GM04503 (cell line): ENCODE measurements at regions not wholly inside any gene's neighbourhood (a gene's known extent, or its start where the extent isn't known, plus 50 kb on each side); places are given as distances from the start of the nearest gene placed in this dataset.
"Not testable (repeated sequence)": the region's sequence is repeated elsewhere in the genome, so short reads cannot be mapped to it uniquely, and the experiment has no call there.

ENCODE experiments used
- DNase-seq: peaks from one replicate; pipeline ENCODE4 v3.0.0-alpha.2; 2012; ENCODE audit warnings: low read depth

DNA sequence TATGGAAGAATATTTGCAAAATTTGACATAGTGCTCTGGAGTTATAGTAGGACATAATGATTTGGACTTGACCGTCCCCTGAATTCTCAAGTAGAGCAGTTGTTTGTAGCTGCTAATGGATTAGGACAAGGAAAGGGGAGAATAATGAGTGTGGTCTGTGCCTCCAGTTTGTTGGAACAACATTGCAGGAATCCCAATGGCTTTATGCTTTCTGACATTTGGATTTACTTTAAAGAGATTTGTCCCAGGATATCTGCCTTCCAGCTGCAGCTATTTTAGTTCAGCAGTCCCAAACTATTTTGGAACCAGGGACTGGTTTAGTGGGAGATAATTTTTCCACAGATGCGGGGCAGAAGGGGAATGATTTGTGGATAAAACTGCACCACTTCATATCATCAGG, 648.2 kb downstream of the SLCO4C1 start:
- no peak for DNase-seq

DNA sequence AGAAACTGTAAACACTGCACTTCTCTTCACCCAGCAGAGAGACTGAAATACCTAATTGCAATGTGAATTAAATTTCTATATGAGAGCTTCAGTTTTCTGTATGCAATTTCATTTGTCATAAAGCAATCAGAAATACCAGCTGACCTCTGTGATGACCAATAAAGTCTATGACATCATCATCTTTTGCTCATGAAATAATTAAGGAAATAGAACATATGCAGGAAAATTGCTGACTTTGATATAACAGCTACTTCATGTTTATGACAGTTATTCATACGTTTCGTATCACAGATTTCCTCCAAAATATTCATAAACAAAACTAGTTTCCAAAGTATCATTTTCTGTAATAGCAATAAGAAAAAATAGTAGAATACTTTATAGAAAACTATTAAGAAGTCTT, 652.3 kb downstream of the SLCO4C1 start:
- no peak for DNase-seq

DNA sequence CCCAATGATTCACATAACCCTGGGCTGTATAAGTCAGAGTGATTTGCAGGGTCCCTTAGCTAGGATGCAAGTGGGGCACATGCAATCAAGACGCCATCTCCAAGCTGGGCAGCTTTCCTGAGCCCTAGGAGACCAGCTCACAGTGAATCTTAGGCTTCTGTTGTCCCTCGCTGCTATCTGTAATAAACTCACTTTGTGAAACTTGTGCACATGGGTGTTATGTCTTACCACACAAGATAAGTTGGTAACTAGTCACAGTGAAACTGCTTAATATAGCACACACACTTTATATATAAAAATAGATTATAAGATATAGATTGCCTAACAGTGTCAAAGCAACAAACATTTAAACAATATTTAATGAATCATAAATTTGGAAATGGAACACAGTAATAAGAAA, 658.5 kb downstream of the SLCO4C1 start:
- DNase-seq, result no peak

- not testable (repeated sequence) for DNase-seq
Observed at GRCh38 chr5:101627770-101628169, 668.3 kb downstream of the SLCO4C1 start.

DNA sequence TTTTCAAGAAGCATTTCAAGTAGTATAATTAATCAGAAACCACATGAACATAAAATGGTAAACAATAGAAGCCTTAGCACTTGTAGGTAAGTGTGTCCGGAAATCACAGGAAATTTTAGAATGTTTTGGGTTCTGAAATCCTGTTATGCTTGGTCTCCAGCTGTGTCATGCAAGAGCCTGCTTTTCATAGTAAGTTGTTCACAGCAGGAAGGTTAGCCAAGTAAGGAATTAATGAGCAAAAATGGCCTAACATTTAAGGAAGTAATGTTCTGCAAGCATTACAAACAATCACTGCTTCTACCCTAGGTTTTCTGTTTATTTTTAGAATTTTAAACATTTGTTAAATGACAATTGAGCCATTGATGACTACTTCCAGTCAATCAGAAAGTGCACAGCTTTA, 669.5 kb downstream of the SLCO4C1 start:
- DNase-seq, result no peak

GRCh38 chr5:101611039-101611438, 685.0 kb downstream of the SLCO4C1 start:
- DNase-seq, result no peak

DNA sequence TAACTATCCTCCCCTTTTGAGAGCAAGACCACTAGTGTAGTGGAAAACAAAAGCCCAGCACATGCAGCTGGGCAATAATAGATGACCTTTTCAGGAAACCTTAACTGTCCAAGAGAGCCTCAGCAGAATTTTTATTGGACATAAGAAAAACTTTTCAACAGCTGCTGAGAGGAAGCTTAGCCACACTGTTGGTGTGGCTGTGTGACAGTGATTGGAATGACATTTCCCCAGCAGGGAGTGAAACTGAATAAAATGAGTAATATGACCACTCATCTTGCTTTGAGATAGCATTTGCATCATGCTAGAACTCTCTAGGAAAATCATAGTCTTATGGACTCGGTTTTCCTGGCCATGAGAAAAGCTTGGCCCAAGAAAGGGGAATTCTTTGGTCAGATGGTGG, 687.8 kb downstream of the SLCO4C1 start:
- no peak for DNase-seq

GRCh38 chr5:101605700-101606099, 690.4 kb downstream of the SLCO4C1 start:
- no peak for DNase-seq

DNA sequence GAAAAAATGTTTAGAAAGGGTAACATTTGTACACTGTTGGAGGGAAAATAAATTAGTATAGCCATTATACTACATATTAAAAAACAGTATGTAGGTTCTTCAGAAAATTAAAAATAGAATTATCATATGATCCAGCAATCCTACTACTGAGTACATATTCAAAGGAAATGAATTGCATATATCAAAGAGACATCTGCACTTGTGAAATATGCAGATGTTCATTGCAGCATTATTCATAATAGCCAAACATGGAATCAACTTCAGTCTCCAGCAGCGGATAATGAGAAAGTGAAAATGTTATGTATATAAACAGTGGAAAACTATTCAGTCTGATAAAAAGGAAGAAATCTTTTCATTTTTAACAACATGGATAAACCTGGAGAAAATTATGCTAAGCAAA, 695.5 kb downstream of the SLCO4C1 start:
- DNase-seq, result no peak

DNA sequence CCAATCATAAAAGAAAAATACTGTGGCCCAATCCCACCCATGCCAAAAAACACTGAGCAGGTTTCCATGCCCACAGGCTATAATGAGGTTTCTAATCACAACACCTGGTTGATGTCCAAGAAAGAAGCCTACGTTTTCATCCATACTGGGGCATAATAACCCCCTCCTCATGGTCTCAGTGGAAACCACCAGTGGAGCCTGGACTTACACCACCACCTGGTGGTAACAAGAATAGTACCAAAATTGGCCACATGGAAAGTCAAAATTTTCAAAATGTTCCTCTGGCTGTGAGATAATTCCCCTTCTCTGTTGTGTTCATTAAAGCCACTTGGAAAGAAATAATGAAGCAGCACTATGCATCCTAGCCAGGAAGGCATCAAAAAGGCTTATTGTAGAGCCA, 687.3 kb upstream of the ST8SIA4 start:
- DNase-seq, result no peak

GRCh38 chr5:101585366-101585765, 682.3 kb upstream of the ST8SIA4 start:
- DNase-seq, result peak; percentile 14

DNA sequence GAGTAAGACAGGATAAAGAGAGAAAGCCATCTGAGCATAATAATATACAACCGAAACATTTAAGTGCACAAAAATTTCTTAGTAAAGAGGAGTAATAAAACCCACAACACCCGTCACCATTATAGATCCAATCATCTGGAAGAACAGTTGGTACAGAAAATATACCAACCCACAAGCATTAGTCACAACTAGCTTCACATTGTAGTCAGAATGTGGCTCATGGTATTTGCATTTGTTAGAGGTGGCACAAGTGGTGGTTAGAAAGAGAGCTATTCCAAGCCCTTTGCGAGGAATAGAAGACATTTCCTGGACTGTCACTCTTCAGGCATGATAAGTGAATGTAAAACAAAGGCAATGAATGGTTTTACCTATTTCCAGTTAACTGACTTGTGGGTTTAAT, 677.5 kb upstream of the ST8SIA4 start:
- no peak for DNase-seq

DNA sequence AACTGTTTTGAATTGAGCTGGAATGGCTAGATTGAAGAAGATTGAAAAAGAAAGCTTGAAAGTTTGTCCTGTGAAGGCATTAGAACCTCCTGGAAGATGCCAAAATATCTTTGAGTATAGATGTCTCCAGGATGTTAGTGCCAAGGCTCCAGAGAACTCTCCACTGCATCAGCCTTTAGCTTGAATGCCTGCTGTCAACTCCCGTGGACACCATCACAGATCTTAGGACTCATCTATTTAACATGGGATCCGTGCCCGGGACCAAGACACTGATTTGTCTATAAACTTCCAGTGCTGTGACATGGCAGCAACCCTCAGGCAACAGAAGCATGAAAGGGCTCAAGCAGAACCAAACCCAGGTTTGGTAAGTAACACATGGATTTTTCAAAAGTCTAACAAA, 670.9 kb upstream of the ST8SIA4 start:
- DNase-seq, result no peak

DNA sequence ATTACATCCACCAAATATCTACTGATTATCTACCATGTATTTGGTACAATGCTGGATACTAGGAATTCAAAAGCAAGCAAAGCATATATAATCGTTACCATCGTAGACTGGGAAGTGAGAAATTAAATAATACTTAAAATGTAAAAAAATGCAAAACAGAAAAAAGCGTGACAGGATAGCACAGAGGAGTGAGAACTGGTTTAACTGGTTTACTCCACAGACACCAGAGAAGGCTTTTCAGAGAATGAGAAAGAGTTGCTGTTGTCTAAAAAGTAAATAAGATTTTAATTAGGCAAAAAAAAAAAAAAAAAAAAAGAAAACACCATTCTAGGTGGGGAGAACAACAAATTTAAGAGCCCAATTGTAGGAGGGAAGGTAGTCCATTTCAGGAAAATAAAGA, 657.9 kb upstream of the ST8SIA4 start:
- no peak for DNase-seq

- no peak for DNase-seq
Observed at GRCh38 chr5:101543780-101544179, 640.7 kb upstream of the ST8SIA4 start.

DNA sequence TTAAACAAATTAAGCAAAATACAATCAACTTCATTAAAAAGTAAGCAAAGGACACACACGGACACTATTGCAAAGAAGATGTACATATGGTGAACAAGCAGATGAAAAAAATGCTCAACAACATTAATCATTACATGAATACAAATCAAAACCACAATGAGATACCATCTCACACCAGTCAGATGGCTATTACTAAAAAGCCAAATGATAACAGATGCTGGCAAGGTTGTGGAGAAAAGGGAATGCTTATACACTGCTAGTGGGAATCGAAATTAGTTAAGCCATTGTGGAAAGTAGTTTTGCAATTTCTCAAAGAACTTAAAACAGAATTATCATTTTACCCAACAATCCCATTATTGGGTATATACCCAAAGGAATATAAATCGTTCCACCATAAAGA, 636.2 kb upstream of the ST8SIA4 start:
- no peak for DNase-seq

- no peak for DNase-seq
Observed at GRCh38 chr5:101535626-101536025, 632.5 kb upstream of the ST8SIA4 start.

- DNase-seq, result no peak
Observed at GRCh38 chr5:101534491-101535110, 631.5 kb upstream of the ST8SIA4 start.

GRCh38 chr5:101532430-101532829, 629.3 kb upstream of the ST8SIA4 start:
- no peak for DNase-seq

DNA sequence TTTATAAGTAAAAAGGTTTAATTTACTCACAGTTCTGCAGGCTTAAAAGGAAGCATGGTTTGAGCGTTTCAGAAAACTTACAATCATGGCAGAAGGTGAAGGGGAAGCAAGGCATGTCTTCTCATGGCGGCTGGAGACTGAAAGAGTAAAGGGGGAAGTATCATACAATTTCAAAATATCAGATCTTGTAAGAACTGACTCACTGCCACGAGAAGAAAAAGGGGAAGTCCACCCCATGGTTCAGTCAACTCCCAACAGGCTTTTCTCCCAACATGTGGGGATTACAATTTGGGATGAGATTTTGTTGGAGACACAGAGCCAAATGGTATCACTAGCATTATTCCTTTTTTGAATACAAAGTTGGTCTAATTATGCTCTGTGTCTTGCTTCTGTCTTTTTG, 627.9 kb upstream of the ST8SIA4 start:
- DNase-seq, result no peak

GRCh38 chr5:101529094-101529493, 626.0 kb upstream of the ST8SIA4 start:
- not testable (repeated sequence) for DNase-seq

- no peak for DNase-seq
Observed at GRCh38 chr5:101520417-101520816, 617.3 kb upstream of the ST8SIA4 start.

GRCh38 chr5:101517795-101518194, 614.7 kb upstream of the ST8SIA4 start:
- DNase-seq, result no peak

DNA sequence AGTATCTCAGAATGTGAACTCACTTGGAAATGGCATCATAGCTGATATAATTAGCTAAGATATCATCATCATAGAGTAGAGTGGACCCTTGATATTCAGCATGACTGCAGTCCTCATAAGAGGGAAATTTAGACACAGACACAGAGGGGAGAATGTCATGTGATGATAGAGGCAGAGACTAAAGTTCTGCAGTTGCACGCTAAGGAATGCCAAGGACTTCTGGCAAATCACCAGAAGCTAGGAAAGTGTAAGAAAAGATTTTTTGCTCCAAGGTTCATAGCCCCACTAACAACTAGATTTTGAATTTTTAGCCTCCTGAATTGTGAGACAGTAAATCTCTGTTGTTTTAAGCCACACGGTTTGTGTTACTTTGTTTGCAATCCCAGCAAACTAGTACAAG, 612.6 kb upstream of the ST8SIA4 start:
- no peak for DNase-seq
